Psoas muscle (tissue), 7 donors: ENCODE measurements at regions not wholly inside any gene's neighbourhood (a gene's known extent, or its start where the extent isn't known, plus 50 kb on each side); places are given as distances from the start of the nearest gene placed in this dataset.

Experiments used
- ATAC-seq, 4 donors: fragments of 200-7000 bp; cut with Tn5 transposase; one replicate each; pipeline ENCODE4 v1.9.1; 2020; ENCODE audit warnings: moderate library complexity in 3 of 4, mild to moderate bottlenecking in 2 of 4
- DNase-seq, 2 donors: peaks; one replicate each; pipeline ENCODE4 v3.0.0-alpha.2; 2020
- H3K27ac ChIP-seq: fragments of 200-600 bp; one replicate; pipeline ENCODE4 v1.8.0; 2022
- H3K27me3 ChIP-seq, 3 donors: fragments of 200-600 bp in 1 of 3; one replicate each; pipeline versions ENCODE4 v1.6.1 to v1.8.0; 2013 to 2022; ENCODE audit warnings: low read length in 2 of 3, mild to moderate bottlenecking in 2 of 3, moderate library complexity in 1 of 3; ENCODE audit not compliant: insufficient read depth in 3 of 3
- H3K36me3 ChIP-seq, 2 donors: fragments of 200-600 bp in 1 of 2; one replicate each; pipeline versions ENCODE4 v1.6.1 to v1.8.0; 2013 to 2022; ENCODE audit warnings: low read depth in 1 of 2, mild to moderate bottlenecking in 1 of 2, moderate library complexity in 1 of 2; ENCODE audit not compliant: insufficient read depth in 1 of 2
- H3K4me1 ChIP-seq: fragments of 200-600 bp; one replicate; pipeline ENCODE4 v1.8.0; 2022
- H3K4me3 ChIP-seq: fragments of 200-600 bp; one replicate; pipeline ENCODE4 v1.8.0; 2022; ENCODE audit warnings: mild to moderate bottlenecking
- H3K9me3 ChIP-seq: fragments of 200-600 bp; one replicate; pipeline ENCODE4 v1.8.0; 2022
- WGBS, 3 donors: extraction: QIAGEN DNeasy Blood & Tissue Kit; methylation state at CpG; one replicate each; pipeline versions ENCODE4 v1.1.6 to v1.1.7; 2013; 5-methylcytosine and 5-hydroxymethylcytosine counted together
- intact Hi-C, 2 donors: fragments of 100-400 bp; cut with DNase I; formaldehyde crosslinking; loops; one replicate each; pipeline versions ENCODE4 v1.11.0 to v1.14.2; 2022
- TF ChIP-seq, protein P1 (sequence below): fragments of 200-600 bp; IDR thresholded peaks from one replicate; pipeline ENCODE4 v1.8.0; 2022; ENCODE audit warnings: antibody characterized with exemption
- donor health status: healthy with polysubstance abuse.
- donor health status: DM: no; HTN: no; CAD: no; lungs with moderate emphysema.
- donor health status: Bipolar disorder and iron deficiency.
- donor health status: healthy.
- donor health status: DM: yes; HTN: yes; CAD: no.
- donor health status: DM: no; HTN: no; CAD: no.
- donor health status: DM: yes; HTN: yes; CAD: no.

- DNase-seq (no peak), ATAC-seq (no peak)
- no peaks in the 10 kb centered on the region for H3K9me3 ChIP-seq
- intact Hi-C loops = no loop called here
- no peaks in the 10 kb centered on the region for H3K4me1 ChIP-seq
- TF ChIP-seq, protein P1, sequence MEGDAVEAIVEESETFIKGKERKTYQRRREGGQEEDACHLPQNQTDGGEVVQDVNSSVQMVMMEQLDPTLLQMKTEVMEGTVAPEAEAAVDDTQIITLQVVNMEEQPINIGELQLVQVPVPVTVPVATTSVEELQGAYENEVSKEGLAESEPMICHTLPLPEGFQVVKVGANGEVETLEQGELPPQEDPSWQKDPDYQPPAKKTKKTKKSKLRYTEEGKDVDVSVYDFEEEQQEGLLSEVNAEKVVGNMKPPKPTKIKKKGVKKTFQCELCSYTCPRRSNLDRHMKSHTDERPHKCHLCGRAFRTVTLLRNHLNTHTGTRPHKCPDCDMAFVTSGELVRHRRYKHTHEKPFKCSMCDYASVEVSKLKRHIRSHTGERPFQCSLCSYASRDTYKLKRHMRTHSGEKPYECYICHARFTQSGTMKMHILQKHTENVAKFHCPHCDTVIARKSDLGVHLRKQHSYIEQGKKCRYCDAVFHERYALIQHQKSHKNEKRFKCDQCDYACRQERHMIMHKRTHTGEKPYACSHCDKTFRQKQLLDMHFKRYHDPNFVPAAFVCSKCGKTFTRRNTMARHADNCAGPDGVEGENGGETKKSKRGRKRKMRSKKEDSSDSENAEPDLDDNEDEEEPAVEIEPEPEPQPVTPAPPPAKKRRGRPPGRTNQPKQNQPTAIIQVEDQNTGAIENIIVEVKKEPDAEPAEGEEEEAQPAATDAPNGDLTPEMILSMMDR = no peak
- H3K27me3 ChIP-seq = no peaks in the 10 kb centered on the region
- H3K4me3 ChIP-seq = no peak overlapping the region
- H3K36me3 ChIP-seq = no peaks in the 10 kb centered on the region
- no peak overlapping the region for H3K27ac ChIP-seq
- 47 to 65% (median 50%) methylated on average over 1 of the region's 1 CpG for WGBS, 3 donors
These were observed 226.1 kb upstream of the SORCS1 start for GRCh38 chr10:107390563-107390962.

DNA sequence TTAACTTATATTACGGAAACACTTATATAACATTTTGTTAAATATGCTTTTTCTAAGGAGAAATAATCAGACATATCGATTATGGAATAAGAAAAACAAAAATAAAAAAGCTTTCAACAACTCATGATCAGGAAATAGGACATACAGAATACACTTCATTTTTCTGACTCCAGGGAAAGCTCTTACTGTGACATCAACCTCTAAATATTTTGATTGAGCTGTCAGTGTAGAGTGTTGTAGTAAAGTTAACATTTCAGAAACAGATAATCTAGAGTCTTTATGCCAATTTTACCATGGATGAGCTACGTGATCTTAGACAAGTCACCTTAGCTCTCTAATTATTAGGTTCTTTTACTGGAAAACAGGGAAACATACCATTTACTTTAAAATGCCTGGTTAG lies 218.9 kb upstream of the SORCS1 start:
- TF ChIP-seq, protein P1 = no peak
- Histone ChIP-seq H3K4me3 (no peak overlapping the region), H3K27me3 (no peaks in the 10 kb centered on the region), H3K27ac (no peak overlapping the region), H3K4me1 (no peaks in the 10 kb centered on the region), H3K9me3 (no peaks in the 10 kb centered on the region), H3K36me3 (no peaks in the 10 kb centered on the region)
- no peak for DNase-seq
- ATAC-seq = no peak
- intact Hi-C loops = no loop called here
- WGBS, 3 donors = 89 to 92% (median 89%) methylated on average over 3 of the region's 3 CpGs

- Histone ChIP-seq H3K9me3 (no peaks in the 10 kb centered on the region), H3K4me3 (no peak overlapping the region), H3K36me3 (no peaks in the 10 kb centered on the region), H3K4me1 (no peaks in the 10 kb centered on the region), H3K27me3 (no peaks in the 10 kb centered on the region), H3K27ac (no peak overlapping the region)
- DNase-seq (no peak), ATAC-seq (no peak)
- WGBS, 3 donors = 83 to 86% (median 85%) methylated on average over 2 of the region's 2 CpGs
- intact Hi-C loops = no loop called here
- TF ChIP-seq, protein P1 = no peak
These were observed 215.1 kb upstream of the SORCS1 start for GRCh38 chr10:107379601-107380000.

GRCh38 chr10:107371801-107372200 lies 207.3 kb upstream of the SORCS1 start:
- no peaks in the 10 kb centered on the region for H3K27me3 ChIP-seq
- TF ChIP-seq, protein P1 = no peak
- no peaks in the 10 kb centered on the region for H3K9me3 ChIP-seq
- no peak overlapping the region for H3K27ac ChIP-seq
- 59 to 71% (median 67%) methylated on average over 2 of the region's 2 CpGs for WGBS, 3 donors
- ATAC-seq (no peak), DNase-seq (no peak)
- no peaks in the 10 kb centered on the region for H3K36me3 ChIP-seq
- H3K4me1 ChIP-seq = no peaks in the 10 kb centered on the region
- no peak overlapping the region for H3K4me3 ChIP-seq
- intact Hi-C loops = no loop called here

DNA sequence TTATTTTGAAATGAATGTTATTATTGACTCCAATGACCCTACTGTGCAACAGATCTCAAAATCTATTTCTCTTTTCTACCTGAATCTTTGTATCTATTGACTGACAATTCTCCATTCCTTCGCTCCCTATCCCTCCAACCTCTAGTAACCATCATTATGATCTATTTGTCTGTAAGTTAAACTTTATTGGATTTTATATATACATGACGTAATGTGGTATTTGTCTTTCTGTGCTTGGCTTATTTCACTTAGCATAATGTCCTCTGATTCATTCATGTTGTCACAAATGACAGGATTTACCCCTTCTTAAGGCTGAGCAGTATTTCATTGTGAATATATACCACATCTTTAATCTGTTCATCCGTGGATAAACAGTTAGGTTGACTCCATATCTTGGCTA lies 200.4 kb upstream of the SORCS1 start:
- Histone ChIP-seq H3K27me3 (no peaks in the 10 kb centered on the region), H3K27ac (no peak overlapping the region), H3K9me3 (no peaks in the 10 kb centered on the region), H3K4me1 (no peaks in the 10 kb centered on the region), H3K4me3 (no peak overlapping the region), H3K36me3 (no peaks in the 10 kb centered on the region)
- TF ChIP-seq, protein P1 = no peak
- ATAC-seq (no peak), DNase-seq (no peak)
- intact Hi-C loops = no loop called here
- 73 to 81% (median 78%) methylated on average over 3 of the region's 3 CpGs for WGBS, 3 donors
